ENCODE measurements at regions not wholly inside any gene's neighbourhood (a gene's known extent, or its start where the extent isn't known, plus 50 kb on each side); places are given as distances from the start of the nearest gene placed in this dataset.

DNA sequence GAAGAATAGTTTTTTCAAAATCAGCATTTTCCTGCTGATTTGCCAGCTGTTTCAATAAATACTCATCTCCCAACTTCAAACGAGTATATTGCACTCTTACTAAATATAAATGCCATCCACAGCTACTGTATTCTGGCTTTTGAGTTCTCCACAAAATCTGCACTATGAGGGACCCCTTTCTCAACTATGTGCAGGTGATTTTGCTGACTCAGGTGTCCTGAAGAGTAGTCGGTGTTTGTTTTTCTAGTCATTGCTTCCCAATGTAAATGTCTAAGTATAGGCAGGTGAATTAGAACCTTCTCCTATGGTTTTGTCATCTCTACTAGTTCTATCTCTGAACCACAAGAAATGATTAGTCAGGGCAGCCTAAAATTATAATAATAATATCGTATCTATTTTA lies 616.8 kb upstream of the MEF2C start:
- intact Hi-C loops (cut with DNase I): no loop called here
- ATAC-seq (no peak), DNase-seq (no peak)

- intact Hi-C loops (cut with DNase I): no loop called here
- DNase-seq (no peak), ATAC-seq (no peak)
These were observed 615.7 kb upstream of the MEF2C start for GRCh38 chr5:89498699-89499098.

- ATAC-seq (no peak), DNase-seq (no peak)
- intact Hi-C loops (cut with DNase I): no loop called here
These were observed 610.4 kb upstream of the MEF2C start for GRCh38 chr5:89493414-89493813.

DNA sequence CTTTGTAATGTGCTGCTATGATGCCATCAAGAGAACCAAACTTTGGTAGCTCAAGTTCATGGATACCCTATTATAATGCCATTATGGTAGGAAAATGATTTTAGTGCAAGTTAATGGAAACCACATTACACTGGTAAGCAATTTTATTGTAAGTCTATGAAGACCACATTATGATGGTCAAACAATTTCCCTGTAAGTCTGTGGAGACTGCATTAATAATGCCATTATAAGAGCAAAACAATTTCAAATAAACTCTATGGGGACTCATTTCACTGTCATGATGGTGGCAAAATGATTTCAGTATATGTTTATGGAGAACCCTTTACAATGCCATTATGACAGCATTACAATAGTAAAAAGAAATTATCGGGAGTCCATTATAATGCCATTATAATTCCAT lies 602.0 kb upstream of the MEF2C start:
- ATAC-seq (no peak), DNase-seq (no peak)
- intact Hi-C loops (cut with DNase I): no loop called here

DNA sequence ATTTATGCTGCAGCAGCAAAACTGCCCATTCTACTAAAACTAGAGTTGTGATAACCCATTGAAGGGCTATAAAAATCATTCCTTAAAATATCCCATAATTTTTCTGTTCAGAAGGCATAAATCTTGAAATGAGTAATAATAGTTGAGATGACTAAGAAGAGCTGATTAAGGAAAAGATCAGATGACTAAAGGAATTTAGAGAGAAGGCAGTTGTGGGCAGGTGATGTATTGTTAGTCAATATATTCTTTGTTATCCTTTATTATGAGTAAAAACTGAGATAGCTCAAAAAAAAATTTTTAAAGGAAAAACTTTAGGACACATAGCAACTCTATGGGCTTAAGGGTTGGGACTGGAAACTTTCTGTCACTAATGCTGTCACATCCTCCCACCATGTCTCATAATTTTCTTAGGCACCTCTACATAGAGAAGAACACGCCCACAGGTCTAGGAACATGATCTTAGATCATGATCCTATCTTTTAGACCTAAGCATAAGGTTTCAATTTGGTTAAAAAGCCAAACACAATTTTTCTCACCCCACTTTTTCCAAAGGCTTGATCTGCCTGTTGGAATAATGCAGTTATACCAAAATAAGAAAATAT lies 597.5 kb upstream of the MEF2C start:
- intact Hi-C loops (cut with DNase I): no loop called here
- no peak for ATAC-seq
- no peak for DNase-seq

DNA sequence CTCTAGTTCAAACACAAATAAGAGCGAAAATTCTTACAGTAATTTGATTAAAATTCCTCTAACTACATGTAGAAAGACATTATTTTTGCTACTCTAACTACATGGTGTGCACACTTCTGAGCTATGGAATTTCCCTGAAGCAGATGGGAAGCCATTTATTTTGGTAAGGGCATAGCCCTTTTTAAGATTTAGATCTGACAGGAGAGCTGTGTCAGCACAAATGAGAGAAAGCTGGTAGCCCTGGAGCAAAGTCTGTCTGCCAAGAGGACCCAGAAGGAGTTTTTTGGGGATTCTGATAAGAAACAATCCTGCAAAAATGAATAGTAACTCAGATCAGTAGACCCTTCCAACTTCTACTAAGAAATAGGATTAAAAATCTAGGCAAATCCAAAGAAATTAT lies 595.9 kb upstream of the MEF2C start:
- intact Hi-C loops (cut with DNase I): no loop called here
- ATAC-seq: no peak
- no peak for DNase-seq

- no peak for DNase-seq
- intact Hi-C loops (cut with DNase I): no loop called here
- ATAC-seq: no peak
These were observed 590.2 kb upstream of the MEF2C start for GRCh38 chr5:89473196-89473595.

DNA sequence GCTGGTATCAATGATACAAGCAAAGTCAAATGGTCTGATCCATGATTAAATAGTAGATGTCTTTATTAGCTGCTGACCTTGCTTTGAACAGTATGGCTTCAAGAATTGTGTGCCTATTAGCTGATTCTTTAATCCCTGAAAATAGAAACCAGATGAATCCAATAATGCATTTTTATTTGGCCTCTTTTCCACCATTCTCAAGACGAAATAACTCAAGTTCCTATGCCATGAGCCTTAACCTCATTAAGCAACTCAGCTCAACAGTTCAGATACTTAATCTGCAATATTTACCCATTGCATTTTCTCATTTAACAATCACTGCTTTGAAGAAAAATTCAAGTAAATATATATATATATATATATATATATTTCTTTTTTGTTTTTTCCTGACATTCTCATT lies 588.6 kb upstream of the MEF2C start:
- no peak for ATAC-seq
- intact Hi-C loops (cut with DNase I): no loop called here
- no peak for DNase-seq

DNA sequence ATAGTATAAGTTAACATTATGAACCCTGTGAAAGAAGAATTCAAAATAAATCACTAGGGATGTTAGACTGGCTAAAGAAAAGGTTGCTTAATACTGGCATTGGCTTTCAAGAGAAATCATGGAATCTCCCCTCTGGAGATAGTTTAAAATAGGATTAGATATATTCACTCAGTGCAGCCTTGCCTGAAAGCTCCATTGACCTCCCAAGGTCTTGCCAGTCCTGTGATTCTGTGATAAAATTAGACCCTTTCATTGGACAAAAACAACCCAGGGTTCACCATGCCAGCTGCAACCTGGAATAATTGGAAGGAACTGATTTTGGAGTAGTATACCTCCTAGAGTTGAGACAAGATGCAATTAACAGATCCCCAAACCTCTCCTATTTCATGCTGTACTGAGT lies 588.1 kb upstream of the MEF2C start:
- ATAC-seq: no peak
- DNase-seq: no peak
- intact Hi-C loops (cut with DNase I): no loop called here

DNA sequence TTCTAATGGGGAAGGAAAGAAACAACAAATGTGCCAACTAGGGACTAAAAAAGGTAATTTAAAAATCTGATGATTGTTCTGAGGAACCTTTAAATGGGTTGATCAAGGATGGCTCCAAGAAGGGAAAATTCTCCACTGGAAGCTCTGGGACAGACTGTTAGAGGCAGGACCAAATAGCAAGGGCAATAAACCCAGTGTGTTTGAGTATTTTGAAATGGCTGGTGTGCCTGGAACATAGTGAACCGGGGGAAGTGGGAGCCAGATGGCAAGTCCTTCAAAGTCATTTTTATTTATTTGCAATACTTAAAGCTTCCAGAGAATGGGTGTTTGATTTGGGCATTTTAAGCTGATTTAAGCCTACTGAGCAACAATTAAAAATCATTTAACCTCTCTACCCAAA lies 587.7 kb upstream of the MEF2C start:
- ATAC-seq (no peak), DNase-seq (no peak)
- intact Hi-C loops (cut with DNase I): no loop called here

GRCh38 chr5:89458332-89458656 lies 575.3 kb upstream of the MEF2C start:
- no peak for ATAC-seq
- DNase-seq: no peak
- intact Hi-C loops (cut with DNase I): no loop called here

DNA sequence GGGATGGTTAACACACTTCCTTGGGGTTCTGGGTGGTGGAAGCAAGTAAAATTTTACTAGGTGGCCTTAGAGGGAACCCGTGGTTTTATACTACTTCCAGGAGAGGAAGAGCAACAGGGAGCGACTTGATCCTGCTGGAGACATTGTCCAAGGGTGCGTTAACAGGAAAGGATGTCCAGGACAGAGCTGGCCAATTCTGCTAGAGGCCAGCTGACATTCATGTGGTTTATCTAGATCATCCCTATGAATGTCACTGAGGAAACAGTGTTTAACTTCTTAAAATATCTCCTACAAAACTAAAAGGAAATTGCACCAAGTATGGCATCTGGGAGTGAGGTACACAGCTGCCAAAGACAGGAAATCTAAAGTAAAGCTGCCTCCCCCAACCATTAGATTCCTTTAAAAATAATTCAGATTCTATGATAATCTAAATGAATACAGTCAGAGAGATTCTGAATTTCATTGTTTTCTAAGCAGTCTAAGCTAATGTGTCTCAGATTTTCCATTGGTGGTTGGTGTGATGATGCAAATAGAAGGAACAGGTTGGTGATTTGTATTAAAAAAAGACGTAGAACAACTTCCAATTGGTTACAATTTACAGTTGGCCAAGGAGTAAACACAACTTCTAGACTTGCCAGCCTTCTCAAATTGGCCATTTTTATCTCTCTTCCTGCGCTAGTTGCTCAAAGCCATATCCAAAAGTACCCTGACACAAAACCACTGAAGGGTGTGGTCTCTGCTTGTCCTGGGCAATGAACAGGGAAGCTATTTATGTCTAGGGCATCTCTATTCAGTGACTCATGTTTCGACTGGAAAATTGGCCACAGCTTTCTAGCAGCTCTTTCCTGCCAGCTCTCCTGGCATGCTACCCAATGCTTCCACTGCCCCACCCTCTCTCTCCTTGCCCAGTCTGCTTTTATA lies 574.7 kb upstream of the MEF2C start:
- ATAC-seq: peak; percentile 98 to 99
- DNase-seq: peak; percentile 66

GRCh38 chr5:89452081-89452480 lies 569.1 kb upstream of the MEF2C start:
- intact Hi-C loops (cut with DNase I): no loop called here
- ATAC-seq (no peak), DNase-seq (no peak)

More for the DNA sequence above, 574.7 kb upstream of the MEF2C start:
- intact Hi-C loops (cut with DNase I): no loop called here

GRCh38 chr5:89451263-89451662 lies 568.3 kb upstream of the MEF2C start:
- no peak for DNase-seq
- ATAC-seq: no peak
- intact Hi-C loops (cut with DNase I): no loop called here

DNA sequence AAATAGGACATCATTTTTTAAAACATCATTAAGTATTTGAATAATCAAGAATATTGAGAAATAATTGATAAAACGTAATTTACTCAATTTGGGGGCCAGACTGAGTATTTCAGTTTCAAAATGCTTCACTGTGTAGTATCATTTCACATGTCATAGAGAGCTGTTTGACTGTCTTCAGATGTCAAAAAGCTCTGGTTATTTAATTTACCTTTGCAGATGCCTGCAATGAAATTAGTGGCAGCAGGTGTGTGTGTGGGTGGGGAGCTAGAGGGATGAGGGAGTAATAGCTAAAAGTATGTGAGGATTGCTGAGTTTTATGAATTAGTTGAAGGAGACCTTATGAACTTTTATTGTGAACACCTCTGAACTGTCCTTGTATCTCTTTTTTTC lies 567.2 kb upstream of the MEF2C start:
- DNase-seq (no peak), ATAC-seq (no peak)
- intact Hi-C loops (cut with DNase I): no loop called here

DNA sequence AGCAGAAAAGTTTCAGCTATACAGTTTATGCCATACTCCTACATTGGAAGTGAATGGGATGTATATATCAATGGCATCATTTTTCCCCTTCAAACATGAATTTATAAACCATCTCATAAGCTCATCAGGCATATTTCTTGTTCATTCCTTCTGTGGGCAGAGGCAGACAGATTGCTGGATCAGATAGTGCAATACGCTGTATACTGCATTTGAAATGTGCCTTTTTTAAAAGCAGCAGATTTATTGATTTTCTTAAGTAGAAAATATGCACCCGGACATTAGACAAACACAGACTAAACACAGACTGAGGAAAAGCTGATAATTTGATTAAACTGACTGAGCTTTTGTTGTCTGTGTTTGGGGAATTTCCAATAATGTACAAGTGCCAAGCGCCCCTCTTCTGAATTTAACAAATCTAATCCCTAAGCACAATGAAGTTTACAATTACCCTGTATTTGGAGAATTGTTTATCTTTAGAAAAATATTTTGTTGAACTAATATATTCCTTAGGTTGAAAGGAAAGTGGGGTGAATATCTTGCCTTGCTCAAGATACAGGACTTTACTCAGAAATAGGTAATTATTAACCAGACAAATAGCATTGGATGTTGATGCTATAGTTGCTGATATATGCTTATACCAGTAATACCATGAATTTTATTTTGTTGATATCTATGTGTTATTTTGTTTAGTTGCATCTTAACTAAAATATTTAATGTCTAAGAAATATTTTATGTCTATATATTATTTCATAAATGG lies 566.6 kb upstream of the MEF2C start:
- intact Hi-C loops (cut with DNase I): no loop called here
- DNase-seq (no peak), ATAC-seq (no peak)

DNA sequence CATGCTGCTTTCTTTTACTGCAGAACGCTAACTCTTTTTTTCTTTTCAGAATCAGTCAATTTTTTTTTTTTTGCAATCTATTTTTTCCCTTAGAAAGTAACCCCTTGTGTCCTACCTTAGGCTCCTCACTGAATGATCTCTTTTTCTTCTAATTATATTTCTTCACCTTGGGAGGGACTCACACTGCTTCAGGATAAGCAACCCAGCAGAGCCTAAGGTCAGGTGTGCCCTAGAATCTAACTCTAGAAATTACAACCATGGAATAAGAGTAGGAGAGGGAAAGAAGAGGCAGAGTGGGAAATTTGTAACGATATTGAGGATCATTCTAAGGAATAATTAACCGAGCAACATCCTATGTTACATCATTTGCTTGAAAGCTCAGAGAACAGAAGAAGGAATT lies 564.0 kb upstream of the MEF2C start:
- DNase-seq: no peak
- no peak for ATAC-seq
- intact Hi-C loops (cut with DNase I): no loop called here

DNA sequence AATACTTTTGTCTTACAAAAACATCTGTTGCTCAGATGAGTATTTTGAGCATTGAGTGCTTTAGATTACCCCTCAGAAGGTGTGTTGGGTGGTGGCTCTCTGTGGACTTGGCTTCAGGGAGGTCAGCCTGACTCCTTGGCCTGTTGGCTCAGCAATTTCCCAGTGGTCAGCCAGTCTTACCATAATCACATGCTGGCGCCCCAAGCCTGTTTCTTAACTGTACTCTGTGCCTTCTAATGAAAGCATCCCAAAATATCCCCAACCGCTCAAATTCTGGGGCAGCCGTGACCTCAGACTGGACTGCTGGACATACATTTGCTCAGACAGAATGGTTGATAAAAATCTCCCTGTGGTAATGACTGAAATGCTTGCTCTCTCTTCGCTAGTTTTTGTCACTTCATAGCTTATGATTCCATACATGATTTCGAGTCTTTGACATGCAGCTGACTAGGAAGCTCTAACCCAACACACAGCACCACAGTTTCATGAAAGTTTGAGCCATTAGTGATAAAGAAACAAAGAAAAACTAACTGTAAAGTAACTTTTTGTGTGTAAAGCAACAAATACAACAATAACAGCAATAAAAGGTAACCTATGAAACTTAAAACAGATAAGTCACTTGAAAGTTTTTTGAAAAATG lies 562.2 kb upstream of the MEF2C start:
- intact Hi-C loops (cut with DNase I): no loop called here
- ATAC-seq: no peak
- DNase-seq: no peak

DNA sequence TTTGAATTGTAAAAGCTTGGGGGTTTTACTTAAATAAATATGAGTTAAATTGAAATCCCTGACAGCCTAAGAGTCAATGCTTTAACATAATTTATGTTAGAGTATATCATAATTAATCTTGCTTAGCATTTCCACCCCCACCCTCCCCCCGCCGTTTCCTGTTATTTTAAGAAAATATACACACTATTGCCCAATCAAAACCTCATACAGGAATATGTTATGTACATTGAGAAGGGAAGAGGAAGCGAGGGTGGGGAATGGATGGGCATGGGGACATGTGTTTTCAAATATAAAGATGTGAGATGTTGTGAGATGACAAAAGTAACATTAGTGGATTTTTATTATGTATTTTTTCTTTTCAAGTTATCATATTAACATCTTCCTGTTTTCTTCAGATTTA lies 561.1 kb upstream of the MEF2C start:
- ATAC-seq (no peak), DNase-seq (no peak)
- intact Hi-C loops (cut with DNase I): no loop called here

DNA sequence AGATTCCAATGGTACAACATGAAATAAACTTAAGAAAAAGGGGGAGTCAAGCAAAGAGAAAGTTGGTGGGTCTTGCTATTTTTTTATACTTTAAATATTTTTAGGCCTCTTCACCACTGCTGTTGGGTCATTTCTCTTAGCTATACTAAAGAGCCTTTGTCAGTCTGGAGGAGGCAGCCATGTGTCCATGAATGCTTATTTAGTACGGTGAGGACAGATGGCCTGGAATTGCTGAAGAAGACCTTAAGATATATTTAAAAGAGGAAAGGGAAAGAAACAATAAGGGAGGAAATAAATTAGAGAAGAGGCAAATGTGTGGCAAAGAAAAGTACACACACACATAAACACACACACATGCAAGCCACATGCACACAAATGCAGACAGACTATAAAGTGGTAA lies 560.5 kb upstream of the MEF2C start:
- ATAC-seq: no peak
- intact Hi-C loops (cut with DNase I): no loop called here
- DNase-seq: no peak
